GM12878 (cell line): ENCODE measurements at regions not wholly inside any gene's neighbourhood (a gene's known extent, or its start where the extent isn't known, plus 50 kb on each side); places are given as distances from the start of the nearest gene placed in this dataset.

Source experiments
- ATAC-seq: fragments of 200-7000 bp; cut with Tn5 transposase; 3 replicates; pipeline ENCODE4 v1.9.1; 2020; ENCODE audit warnings: mild to moderate bottlenecking, moderate library complexity
- BruUV-seq: library from RNA; stranded (reverse); fragments of 400-500 nt; replicated peaks from 2 replicates; lab custom pipeline; 2021; lab: Mats Ljungman, UMichigan
- CTCF ChIA-PET: fragments of 300-600 bp; sonication (Branson Sonifier 250); formaldehyde crosslinking; extraction: SDS; loops from one replicate; lab custom pipeline; 2021; ENCODE audit warnings: inconsistent platforms; lab: Yijun Ruan, JAX
- POLR2A ChIA-PET: fragments of 350-600 bp; formaldehyde crosslinking; extraction: SDS; loops from one replicate; lab custom pipeline; 2021; ENCODE audit warnings: inconsistent platforms; lab: Charles Lee
- RAD21 ChIA-PET: fragments of 300-600 bp; sonication (Branson Sonifier 250); formaldehyde crosslinking; loops from one replicate; lab custom pipeline; 2023; ENCODE audit warnings: antibody characterized with exemption; ENCODE audit not compliant: unreplicated experiment; lab: Charles Lee
- SMC1A ChIA-PET: fragments of 300-600 bp; sonication (Branson Sonifier 250); formaldehyde crosslinking; loops from one replicate; lab custom pipeline; 2023; ENCODE audit not compliant: unreplicated experiment, uncharacterized antibody; lab: Charles Lee
- DNase-seq: peaks from one replicate; pipeline ENCODE4 v3.0.0-alpha.2; 2011; ENCODE audit warnings: low read depth, low spot score
- FAIRE-seq: peaks from 3 replicates; lab custom pipeline; 2011; peaks lifted over from hg19 to GRCh38; lab: Jason Lieb, UNC
- H2AFZ ChIP-seq: 2 replicates; pipeline ENCODE4 v1.6.0; 2011; ENCODE audit warnings: low read depth, low read length, control low read depth; ENCODE audit not compliant: control insufficient read depth
- H3K27ac ChIP-seq: 2 replicates; pipeline ENCODE4 v1.5.1; 2011; ENCODE audit warnings: control low read depth; ENCODE audit not compliant: control insufficient read depth, insufficient read depth
- H3K27me3 ChIP-seq, 2 experiments: replicated peaks in 1 of 2; 2 replicates each; pipeline versions ENCODE4 v1.6.0 to v1.6.1; 2011; ENCODE audit warnings: low read length in 1 of 2; ENCODE audit not compliant: control insufficient read depth in 2 of 2, insufficient read depth in 2 of 2
- H3K36me3 ChIP-seq, 2 experiments: 2 replicates each; pipeline ENCODE4 v1.5.1; 2011; ENCODE audit warnings: low read length in 1 of 2; ENCODE audit not compliant: control insufficient read depth in 2 of 2, insufficient read depth in 2 of 2
- H3K4me1 ChIP-seq: 2 replicates; pipeline ENCODE4 v1.6.1; 2011; ENCODE audit warnings: mild to moderate bottlenecking, low read length, moderate library complexity, mixed read lengths; ENCODE audit not compliant: control insufficient read depth, insufficient read depth
- H3K4me2 ChIP-seq: 2 replicates; pipeline ENCODE4 v1.6.0; 2011; ENCODE audit warnings: control low read depth; ENCODE audit not compliant: control insufficient read depth, insufficient read depth
- H3K4me3 ChIP-seq: fragments of 200-600 bp; sonication (generic); 2 replicates; pipeline ENCODE4 v1.5.1; 2016
- H3K79me2 ChIP-seq: 2 replicates; pipeline ENCODE4 v1.6.0; 2011; ENCODE audit warnings: low read length; ENCODE audit not compliant: control insufficient read depth, insufficient read depth
- H3K9ac ChIP-seq: 2 replicates; pipeline ENCODE4 v1.8.0; 2011; ENCODE audit warnings: low read length, control low read depth, mixed read lengths; ENCODE audit not compliant: control insufficient read depth, insufficient read depth
- H3K9me3 ChIP-seq: replicated peaks from 3 replicates; pipeline ENCODE4 v1.5.1; 2011; ENCODE audit warnings: mild to moderate bottlenecking, low read length; ENCODE audit not compliant: control insufficient read depth, insufficient read depth
- H4K20me1 ChIP-seq: 2 replicates; pipeline ENCODE4 v1.6.0; 2011; ENCODE audit not compliant: control insufficient read depth, insufficient read depth
- IKZF2 ChIP-seq, 2 experiments: fragments of 450-650 bp; IDR thresholded peaks; 2 replicates each; pipeline ENCODE4 v1.6.1; 2017; ENCODE audit warnings: mild to moderate bottlenecking in 2 of 2, moderate library complexity in 2 of 2
- JUND ChIP-seq: IDR thresholded peaks from 2 replicates; pipeline ENCODE4 v1.6.1; 2012; ENCODE audit warnings: low read depth, mild to moderate bottlenecking, low read length, improper control_type of control experiment, moderate library complexity
- NFYB ChIP-seq: IDR thresholded peaks from 2 replicates; pipeline ENCODE4 v1.6.1; 2011; ENCODE audit warnings: low read depth, mild to moderate bottlenecking, low read length, improper control_type of control experiment, moderate library complexity; ENCODE audit not compliant: insufficient read depth
- ZNF24 ChIP-seq: fragments of 450-650 bp; IDR thresholded peaks from 2 replicates; pipeline ENCODE4 v1.6.1; 2017; ENCODE audit warnings: antibody characterized with exemption, mild to moderate bottlenecking
- WGBS: methylation state at CpG from one replicate; pipeline ENCODE4 v1.1.6; 2016; ENCODE audit warnings: low lambda C conversion rate; ENCODE audit not compliant: insufficient replicate concordance, insufficient coverage; ENCODE audit errors: missing lambda C conversion rate; 5-methylcytosine and 5-hydroxymethylcytosine counted together
- in situ Hi-C: fragments of 300-500 bp; cut with MboI; formaldehyde crosslinking; loops from 9 replicates; pipeline ENCODE4 v1.14.3; 2018; ENCODE audit warnings: mixed read lengths
- intact Hi-C: fragments of 100-400 bp; cut with micrococcal nuclease; formaldehyde crosslinking; loops from one replicate; pipeline ENCODE4 v1.14.2; 2022; ENCODE audit not compliant: unreplicated experiment

DNA sequence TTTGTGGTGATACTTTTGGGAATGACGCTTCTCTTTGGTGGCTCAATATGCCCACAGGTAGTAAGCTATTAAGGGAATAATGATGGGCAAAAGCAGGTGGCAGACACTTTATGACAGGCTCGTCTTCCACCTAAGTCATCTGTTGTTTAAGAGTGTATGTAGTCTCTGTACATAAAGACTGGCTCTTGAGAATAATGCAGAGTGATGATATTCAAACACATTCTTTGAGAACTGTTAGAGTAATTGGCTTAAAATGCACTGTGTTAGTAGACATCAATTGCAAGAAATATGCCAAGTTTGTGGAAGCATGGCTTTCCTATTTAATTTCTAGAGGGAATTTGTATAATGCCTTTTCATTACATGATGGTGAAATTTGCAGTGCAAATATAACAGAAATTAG, 694.8 kb upstream of the MIS18BP1 start:
- intact Hi-C loops (loop anchor here (10.0 kb wide), 1 partner anchor 523 kb away; no protein-coding TSS in a partner anchor), in situ Hi-C loops (no loop called here)
- ATAC-seq (no peak), FAIRE-seq (no peak), DNase-seq (no peak)
- Histone ChIP-seq H3K27me3 (no peaks in the 10 kb centered on the region), H3K4me3 (no peak overlapping the region), H2AFZ (no peak overlapping the region), H4K20me1 (no peaks in the 10 kb centered on the region), H3K9me3 (no peaks in the 10 kb centered on the region), H3K9ac (no peak overlapping the region), H3K4me2 (no peak overlapping the region), H3K36me3 (no peaks in the 10 kb centered on the region), H3K79me2 (no peaks in the 10 kb centered on the region), H3K27ac (no peak overlapping the region), H3K4me1 (no peaks in the 10 kb centered on the region)
- RAD21 ChIA-PET, result interaction anchor here (1.1 kb wide), 1 partner anchor 54 kb away, joined by 4 read pairs; no protein-coding TSS in a partner anchor
- SMC1A ChIA-PET, result interaction anchor here (0.5 to 1.6 kb wide), 10 partner anchors 8 to 320 kb away, joined by 3 to 5 read pairs (median 3); no protein-coding TSS in a partner anchor
- TF ChIP-seq JUND (no peak), ZNF24 (no peak), IKZF2 (IDR thresholded peaks at IDR 0.05) (no peak)
- POLR2A ChIA-PET, result interaction anchor here (1.0 kb wide), 1 partner anchor 47 kb away, joined by 3 read pairs; no protein-coding TSS in a partner anchor
- CTCF ChIA-PET, result no interaction called here
- BruUV-seq, result no TSS peak
- WGBS, result 0% methylated on average over 2 of the region's 2 CpGs

DNA sequence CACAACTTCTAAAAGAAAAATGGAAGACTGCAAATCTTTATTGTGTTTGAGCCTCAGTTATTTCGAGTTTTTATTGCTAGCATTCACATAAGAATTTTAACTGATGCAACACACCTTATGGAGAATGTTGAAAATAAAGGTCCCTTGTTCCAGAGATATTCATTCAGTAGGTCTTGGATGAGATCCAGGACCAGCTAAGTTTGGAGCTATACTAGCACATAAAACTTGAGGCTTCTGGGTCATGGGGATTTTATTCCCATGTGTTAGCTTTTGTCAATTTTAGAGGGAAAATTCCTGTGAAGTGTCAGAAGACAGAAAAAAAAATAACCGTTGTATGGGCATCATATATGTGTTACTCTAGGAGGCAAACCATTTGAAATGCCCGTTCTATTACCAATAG, 693.2 kb upstream of the MIS18BP1 start:
- no peak for TF ChIP-seq NFYB
- TF ChIP-seq, all 136 proteins: peak for 0
- FAIRE-seq, result no peak
- WGBS, result 15% methylated on average over 3 of the region's 3 CpGs

More for the DNA sequence above, 693.2 kb upstream of the MIS18BP1 start:
- intact Hi-C loops, result loop anchor here (10.0 kb wide), 1 partner anchor 521 kb away; no protein-coding TSS in a partner anchor
- ChIA-PET POLR2A (no interaction called here), CTCF (no interaction called here), RAD21 (no interaction called here), SMC1A (interaction anchor here (1.2 to 1.6 kb wide), 2 partner anchors 78 to 307 kb away, joined by 3 to 4 read pairs; no protein-coding TSS in a partner anchor)
- H3K27me3 ChIP-seq, result no peaks in the 10 kb centered on the region
- no peaks in the 10 kb centered on the region for H4K20me1 ChIP-seq
- H3K36me3 ChIP-seq, result no peaks in the 10 kb centered on the region
- no peak overlapping the region for H3K9ac ChIP-seq
- no peaks in the 10 kb centered on the region for H3K4me1 ChIP-seq
- no peaks in the 10 kb centered on the region for H3K79me2 ChIP-seq
- in situ Hi-C loops, result no loop called here
- DNase-seq (no peak), ATAC-seq (no peak)
- H3K4me3 ChIP-seq, result no peak overlapping the region
- H3K9me3 ChIP-seq, result no peaks in the 10 kb centered on the region
- no TSS peak for BruUV-seq
- no peak overlapping the region for H3K4me2 ChIP-seq
- H2AFZ ChIP-seq, result no peak overlapping the region
- H3K27ac ChIP-seq, result no peak overlapping the region
